Adrenal gland (tissue), 9 donors: ENCODE measurements at regions not wholly inside any gene's neighbourhood (a gene's known extent, or its start where the extent isn't known, plus 50 kb on each side); places are given as distances from the start of the nearest gene placed in this dataset.

Experiments used
- DNase-seq, 7 donors: peaks; one replicate each; pipeline ENCODE4 v3.0.0-alpha.2; 2019 to 2020
- H3K27ac ChIP-seq, 5 donors: fragments of 200-600 bp; sonication (generic) in 4 of 5; 1 replicate in 3 of 5; 2 replicates in 2 of 5; pipeline versions ENCODE4 v1.5.1 to v1.8.0; 2016 to 2020; ENCODE audit warnings: mild to moderate bottlenecking in 1 of 5
- H3K27me3 ChIP-seq: fragments of 200-600 bp; 2 replicates; pipeline ENCODE4 v1.8.0; 2021
- H3K36me3 ChIP-seq, 2 donors: fragments of 200-600 bp; replicated peaks in 1 of 2; 1 replicate in 1 of 2; 2 replicates in 1 of 2; pipeline versions ENCODE4 v1.5.1 to v1.8.0; 2018 to 2022
- H3K4me1 ChIP-seq, 2 donors: fragments of 200-600 bp; replicated peaks in 1 of 2; 1 replicate in 1 of 2; 2 replicates in 1 of 2; pipeline versions ENCODE4 v1.5.1 to v1.8.0; 2018 to 2021
- H3K4me3 ChIP-seq, 4 donors: fragments of 200-600 bp; sonication (generic) in 3 of 4; one replicate each; pipeline ENCODE4 v1.5.1; 2016 to 2018
- H3K9me3 ChIP-seq, 3 donors: fragments of 200-600 bp; sonication (generic) in 1 of 3; replicated peaks in 1 of 3; 1 replicate in 2 of 3; 2 replicates in 1 of 3; pipeline versions ENCODE4 v1.5.1 to v1.8.0; 2016 to 2021
- POLR2A ChIP-seq, 2 donors: fragments of 450-650 bp; IDR thresholded peaks; one replicate each; pipeline ENCODE4 v1.6.1; 2017; ENCODE audit warnings: antibody characterized with exemption in 2 of 2, mild to moderate bottlenecking in 2 of 2, moderate library complexity in 1 of 2
- WGBS, 4 donors: extraction: QIAGEN DNeasy Blood & Tissue Kit in 2 of 4; methylation state at CpG; one replicate each; pipeline versions ENCODE4 v1.1.5 to v1.1.7; 2013 to 2017; 5-methylcytosine and 5-hydroxymethylcytosine counted together
- intact Hi-C, 2 donors: fragments of 100-400 bp; cut with DNase I; formaldehyde crosslinking; loops; one replicate each; pipeline versions ENCODE4 v1.14.1 to v1.15.0; 2022 to 2023
- TF ChIP-seq, protein P1 (sequence below), 6 experiments: fragments of 450-650 bp in 4 of 6; fragments of 200-600 bp in 2 of 6; sonication (generic) in 1 of 6; IDR thresholded peaks; 1 replicate in 5 of 6; 2 replicates in 1 of 6; pipeline versions ENCODE4 v1.5.1 to v1.8.0; 2016 to 2021; ENCODE audit warnings: antibody characterized with exemption in 6 of 6, mild to moderate bottlenecking in 2 of 6, moderate library complexity in 1 of 6
- donor health status: healthy with polysubstance abuse.
- donor health status: Bipolar disorder and iron deficiency.
- donor health status: DM: yes; HTN: yes; CAD: no.
- donor health status: DM: no; HTN: no; CAD: no.
- donor health status: DM: no; HTN: no; CAD: no.

- no peaks in the 10 kb centered on the region for H3K9me3 ChIP-seq
- no peak overlapping the region for H3K4me3 ChIP-seq
- H3K36me3 ChIP-seq, result no peaks in the 10 kb centered on the region
- H3K4me1 ChIP-seq, result peaks cover 0 to 9% of the 10 kb centered on the region in 2 donors
- H3K27me3 ChIP-seq, result no peaks in the 10 kb centered on the region
- 79 to 100% (median 93%) methylated on average over 1 of the region's 1 CpG for WGBS, 4 donors
- intact Hi-C loops, result no loop called here
- no peak for TF ChIP-seq POLR2A (IDR thresholded peaks at IDR 0.05)
- TF ChIP-seq, protein P1, sequence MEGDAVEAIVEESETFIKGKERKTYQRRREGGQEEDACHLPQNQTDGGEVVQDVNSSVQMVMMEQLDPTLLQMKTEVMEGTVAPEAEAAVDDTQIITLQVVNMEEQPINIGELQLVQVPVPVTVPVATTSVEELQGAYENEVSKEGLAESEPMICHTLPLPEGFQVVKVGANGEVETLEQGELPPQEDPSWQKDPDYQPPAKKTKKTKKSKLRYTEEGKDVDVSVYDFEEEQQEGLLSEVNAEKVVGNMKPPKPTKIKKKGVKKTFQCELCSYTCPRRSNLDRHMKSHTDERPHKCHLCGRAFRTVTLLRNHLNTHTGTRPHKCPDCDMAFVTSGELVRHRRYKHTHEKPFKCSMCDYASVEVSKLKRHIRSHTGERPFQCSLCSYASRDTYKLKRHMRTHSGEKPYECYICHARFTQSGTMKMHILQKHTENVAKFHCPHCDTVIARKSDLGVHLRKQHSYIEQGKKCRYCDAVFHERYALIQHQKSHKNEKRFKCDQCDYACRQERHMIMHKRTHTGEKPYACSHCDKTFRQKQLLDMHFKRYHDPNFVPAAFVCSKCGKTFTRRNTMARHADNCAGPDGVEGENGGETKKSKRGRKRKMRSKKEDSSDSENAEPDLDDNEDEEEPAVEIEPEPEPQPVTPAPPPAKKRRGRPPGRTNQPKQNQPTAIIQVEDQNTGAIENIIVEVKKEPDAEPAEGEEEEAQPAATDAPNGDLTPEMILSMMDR (IDR thresholded peaks at IDR 0.05), result no peak
- H3K27ac ChIP-seq, result no peak overlapping the region
- no peak for DNase-seq
Measured at GRCh38 chr17:27983853-27984252, 58.6 kb upstream of the NLK start.

DNA sequence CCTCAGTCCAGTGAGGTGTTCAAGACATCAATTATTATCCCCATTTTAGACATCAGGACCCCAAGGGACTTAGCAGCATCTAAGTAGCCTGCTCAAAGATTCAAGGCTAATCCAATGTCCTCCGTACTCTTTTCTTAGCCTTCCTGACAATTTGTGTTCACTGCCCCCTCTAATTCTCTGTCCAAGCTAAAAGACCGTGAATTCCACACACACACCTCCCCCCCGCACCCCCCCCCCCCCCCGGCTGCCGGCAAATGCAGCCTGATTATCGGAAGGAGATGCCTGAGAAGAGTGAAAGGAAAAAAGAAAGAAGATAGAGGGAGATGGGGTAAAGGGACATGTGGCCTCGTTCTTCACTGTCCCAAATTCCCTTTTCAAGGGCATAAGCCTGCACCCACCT lies 58.1 kb upstream of the NLK start:
- DNase-seq, result no peak
- Histone ChIP-seq H3K9me3 (no peaks in the 10 kb centered on the region), H3K27me3 (no peaks in the 10 kb centered on the region), H3K4me3 (no peak overlapping the region), H3K4me1 (peaks cover 0 to 9% of the 10 kb centered on the region in 2 donors), H3K36me3 (no peaks in the 10 kb centered on the region), H3K27ac (peak overlapping the region in 1 of 5 donors; percentile 63)
- WGBS, 4 donors, result 14 to 39% (median 25%) methylated on average over 7 of the region's 7 CpGs
- intact Hi-C loops, result no loop called here
- no peak for TF ChIP-seq POLR2A (IDR thresholded peaks at IDR 0.05)
- TF ChIP-seq, protein P1 (IDR thresholded peaks at IDR 0.05), result no peak

DNA sequence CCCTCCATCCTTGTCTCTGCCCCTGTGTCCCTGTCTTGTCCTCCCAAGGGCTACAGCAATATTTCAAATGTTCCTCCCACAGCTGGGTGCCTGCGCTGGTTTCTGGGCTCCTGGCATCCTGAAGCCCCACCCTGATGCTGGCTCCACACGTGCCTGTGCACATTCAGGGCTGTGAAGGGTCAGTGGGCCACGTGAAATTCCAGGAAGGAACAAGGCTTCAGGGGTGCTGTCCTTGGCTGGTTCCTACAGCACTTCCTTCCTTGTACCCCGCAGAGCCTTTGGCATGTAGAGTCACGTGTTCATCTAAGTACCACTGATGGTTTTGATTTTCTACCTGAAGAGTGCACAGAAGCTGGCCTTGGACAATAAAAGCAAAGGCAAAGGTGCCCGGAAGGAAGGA lies 57.7 kb upstream of the NLK start:
- H3K27ac ChIP-seq, result peak overlapping the region in 1 of 5 donors; percentile 63
- no peaks in the 10 kb centered on the region for H3K27me3 ChIP-seq
- H3K36me3 ChIP-seq, result no peaks in the 10 kb centered on the region
- no peak overlapping the region for H3K4me3 ChIP-seq
- H3K4me1 ChIP-seq, result peaks cover 0 to 9% of the 10 kb centered on the region in 2 donors
- DNase-seq, result peak in 6 of 7 donors; percentile 22 to 71 (median 36)
- H3K9me3 ChIP-seq, result no peaks in the 10 kb centered on the region
- TF ChIP-seq, protein P1 (IDR thresholded peaks at IDR 0.05), result no peak
- TF ChIP-seq POLR2A (IDR thresholded peaks at IDR 0.05), result no peak
- WGBS, 4 donors, result 32 to 55% (median 35%) methylated on average over 4 to 6 of the region's 6 CpGs
- intact Hi-C loops, result no loop called here

GRCh38 chr17:27985306-27985705 lies 57.2 kb upstream of the NLK start:
- no peak for DNase-seq
- no peaks in the 10 kb centered on the region for H3K36me3 ChIP-seq
- H3K9me3 ChIP-seq, result no peaks in the 10 kb centered on the region
- intact Hi-C loops, result no loop called here
- no peaks in the 10 kb centered on the region for H3K27me3 ChIP-seq
- TF ChIP-seq POLR2A (IDR thresholded peaks at IDR 0.05), result no peak
- TF ChIP-seq, protein P1 (IDR thresholded peaks at IDR 0.05), result no peak
- H3K27ac ChIP-seq, result peak overlapping the region in 2 of 5 donors; percentile 0 to 63
- peaks cover 0 to 9% of the 10 kb centered on the region in 2 donors for H3K4me1 ChIP-seq
- no peak overlapping the region for H3K4me3 ChIP-seq
- WGBS, 4 donors, result 54 to 60% (median 58%) methylated on average over 7 of the region's 7 CpGs
